Astrocyte (in vitro differentiated cells and primary cell): ENCODE measurements at regions not wholly inside any gene's neighbourhood (a gene's known extent, or its start where the extent isn't known, plus 50 kb on each side); places are given as distances from the start of the nearest gene placed in this dataset.

ENCODE experiments used
- DNase-seq: peaks from one replicate; pipeline ENCODE4 v3.0.0-alpha.2; 2010; ENCODE audit warnings: low read depth
- FAIRE-seq: peaks from 2 replicates; lab custom pipeline; 2011; peaks lifted over from hg19 to GRCh38; lab: Jason Lieb, UNC
- H2AFZ ChIP-seq: 2 replicates; pipeline ENCODE4 v1.6.0; 2012; ENCODE audit warnings: low read depth, low read length, inconsistent platforms
- H3K27ac ChIP-seq: 2 replicates; pipeline ENCODE4 v1.5.1; 2011; ENCODE audit warnings: low read depth, low read length, inconsistent platforms
- H3K27me3 ChIP-seq: 2 replicates; pipeline ENCODE4 v1.6.0; 2011; ENCODE audit warnings: low read length, inconsistent platforms; ENCODE audit not compliant: insufficient read depth
- H3K36me3 ChIP-seq: 2 replicates; pipeline ENCODE4 v1.5.1; 2011; ENCODE audit warnings: low read length, inconsistent platforms; ENCODE audit not compliant: insufficient read depth
- H3K4me1 ChIP-seq: 2 replicates; pipeline ENCODE4 v1.5.1; 2011; ENCODE audit warnings: low read length, inconsistent platforms; ENCODE audit not compliant: insufficient read depth
- H3K4me2 ChIP-seq: 2 replicates; pipeline ENCODE4 v1.6.0; 2012; ENCODE audit warnings: low read length, inconsistent platforms
- H3K4me3 ChIP-seq: 2 replicates; pipeline ENCODE4 v1.5.1; 2011; ENCODE audit warnings: low read depth, mild to moderate bottlenecking, low read length, inconsistent platforms; ENCODE audit not compliant: insufficient read depth
- H3K79me2 ChIP-seq: 2 replicates; pipeline ENCODE4 v1.6.0; 2012; ENCODE audit warnings: mild to moderate bottlenecking, low read length, inconsistent platforms; ENCODE audit not compliant: insufficient read depth
- H3K9ac ChIP-seq: 2 replicates; pipeline ENCODE4 v1.6.0; 2012; ENCODE audit warnings: mild to moderate bottlenecking, low read length, inconsistent platforms
- H3K9me3 ChIP-seq: 2 replicates; pipeline ENCODE4 v1.5.1; 2012; ENCODE audit warnings: low read depth, mild to moderate bottlenecking, low read length, inconsistent platforms; ENCODE audit not compliant: insufficient read depth
- H4K20me1 ChIP-seq: 2 replicates; pipeline ENCODE4 v1.6.0; 2012; ENCODE audit warnings: low read length, inconsistent platforms; ENCODE audit not compliant: insufficient read depth
- H3K27ac Mint-ChIP-seq: one replicate; pipeline ENCODE4 v1.8.0; 2021; ENCODE audit warnings: mild to moderate bottlenecking, mixed read lengths; ENCODE audit not compliant: unreplicated experiment
- H3K27me3 Mint-ChIP-seq: one replicate; pipeline ENCODE4 v1.8.0; 2021; ENCODE audit warnings: low read depth, mixed read lengths; ENCODE audit not compliant: unreplicated experiment
- H3K36me3 Mint-ChIP-seq: one replicate; pipeline ENCODE4 v1.8.0; 2021; ENCODE audit warnings: low read depth, mixed read lengths; ENCODE audit not compliant: unreplicated experiment
- H3K4me1 Mint-ChIP-seq: one replicate; pipeline ENCODE4 v1.8.0; 2021; ENCODE audit warnings: low read depth, mixed read lengths; ENCODE audit not compliant: unreplicated experiment
- H3K4me3 Mint-ChIP-seq: one replicate; pipeline ENCODE4 v1.8.0; 2021; ENCODE audit warnings: mild to moderate bottlenecking, moderate library complexity, mixed read lengths; ENCODE audit not compliant: unreplicated experiment
- H3K9me3 Mint-ChIP-seq: one replicate; pipeline ENCODE4 v1.8.0; 2021; ENCODE audit warnings: mild to moderate bottlenecking, mixed read lengths; ENCODE audit not compliant: unreplicated experiment
- EZH2 ChIP-seq: IDR thresholded peaks from 2 replicates; pipeline ENCODE4 v1.6.1; 2012; ENCODE audit warnings: mild to moderate bottlenecking, low read length, inconsistent platforms; ENCODE audit not compliant: insufficient read depth
- TF ChIP-seq, protein P1 (sequence below): IDR thresholded peaks from 2 replicates; pipeline ENCODE4 v1.5.1; 2011; ENCODE audit warnings: low read depth, mild to moderate bottlenecking, inconsistent platforms, low read length, moderate library complexity; ENCODE audit not compliant: insufficient read depth

DNA sequence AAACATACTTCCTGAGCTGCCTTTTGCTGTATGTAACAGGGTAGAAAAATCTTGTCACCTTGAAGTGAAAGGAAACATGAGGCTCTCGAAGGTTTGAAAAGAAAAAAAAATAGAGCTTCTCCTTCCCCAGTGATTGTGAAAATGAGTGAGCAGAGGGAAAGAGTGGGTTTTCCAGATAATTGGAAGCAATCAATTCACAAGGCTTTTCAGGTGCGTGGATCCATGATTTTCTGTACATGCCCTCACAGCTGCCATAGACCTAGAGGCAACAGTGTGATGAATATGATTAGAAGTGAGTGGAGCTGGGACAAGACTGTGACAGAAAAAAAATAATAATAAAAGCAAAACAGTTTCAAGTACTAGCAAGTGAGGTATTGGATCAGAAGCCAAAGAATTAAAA, 1422.5 kb upstream of the CDH6 start:
- Mint-ChIP-seq H3K4me1 (no peaks in the 10 kb centered on the region), H3K27ac (no peak overlapping the region), H3K9me3 (no peaks in the 10 kb centered on the region), H3K36me3 (no peaks in the 10 kb centered on the region), H3K4me3 (no peak overlapping the region), H3K27me3 (no peaks in the 10 kb centered on the region)
- FAIRE-seq: no peak
- Histone ChIP-seq H3K79me2 (no peaks in the 10 kb centered on the region), H2AFZ (no peak overlapping the region), H3K4me2 (no peak overlapping the region), H3K9me3 (peaks cover 4% of the 10 kb centered on the region), H3K27me3 (no peaks in the 10 kb centered on the region), H3K4me1 (no peaks in the 10 kb centered on the region), H4K20me1 (no peaks in the 10 kb centered on the region), H3K4me3 (no peak overlapping the region), H3K27ac (no peak overlapping the region), H3K9ac (no peak overlapping the region), H3K36me3 (no peaks in the 10 kb centered on the region)
- TF ChIP-seq EZH2: no peak
- TF ChIP-seq, protein P1, sequence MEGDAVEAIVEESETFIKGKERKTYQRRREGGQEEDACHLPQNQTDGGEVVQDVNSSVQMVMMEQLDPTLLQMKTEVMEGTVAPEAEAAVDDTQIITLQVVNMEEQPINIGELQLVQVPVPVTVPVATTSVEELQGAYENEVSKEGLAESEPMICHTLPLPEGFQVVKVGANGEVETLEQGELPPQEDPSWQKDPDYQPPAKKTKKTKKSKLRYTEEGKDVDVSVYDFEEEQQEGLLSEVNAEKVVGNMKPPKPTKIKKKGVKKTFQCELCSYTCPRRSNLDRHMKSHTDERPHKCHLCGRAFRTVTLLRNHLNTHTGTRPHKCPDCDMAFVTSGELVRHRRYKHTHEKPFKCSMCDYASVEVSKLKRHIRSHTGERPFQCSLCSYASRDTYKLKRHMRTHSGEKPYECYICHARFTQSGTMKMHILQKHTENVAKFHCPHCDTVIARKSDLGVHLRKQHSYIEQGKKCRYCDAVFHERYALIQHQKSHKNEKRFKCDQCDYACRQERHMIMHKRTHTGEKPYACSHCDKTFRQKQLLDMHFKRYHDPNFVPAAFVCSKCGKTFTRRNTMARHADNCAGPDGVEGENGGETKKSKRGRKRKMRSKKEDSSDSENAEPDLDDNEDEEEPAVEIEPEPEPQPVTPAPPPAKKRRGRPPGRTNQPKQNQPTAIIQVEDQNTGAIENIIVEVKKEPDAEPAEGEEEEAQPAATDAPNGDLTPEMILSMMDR: no peak
- no peak for DNase-seq

DNA sequence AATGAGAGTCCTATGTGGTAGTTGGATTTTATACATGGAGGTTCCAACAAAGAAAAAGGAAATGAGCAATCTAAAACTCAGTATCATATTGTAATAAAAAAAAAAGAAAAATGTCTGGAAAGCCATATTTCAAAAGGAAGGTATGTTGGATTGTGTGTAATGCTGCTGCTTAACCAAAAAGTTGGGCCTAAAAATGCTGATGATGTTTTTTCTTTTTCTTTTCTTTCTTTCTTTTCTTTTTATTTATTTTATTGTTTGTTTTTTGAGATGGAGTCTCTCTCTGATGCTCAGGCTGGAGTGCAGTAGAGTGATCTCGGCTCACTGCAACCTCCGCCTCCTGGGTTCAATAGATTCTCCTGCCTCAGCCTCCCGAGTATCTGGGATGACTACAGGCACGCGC, 1424.0 kb upstream of the CDH6 start:
- H3K79me2 ChIP-seq: no peaks in the 10 kb centered on the region
- FAIRE-seq (no peak), DNase-seq (no peak)
- no peaks in the 10 kb centered on the region for H3K4me1 ChIP-seq
- no peaks in the 10 kb centered on the region for H3K27me3 ChIP-seq
- H3K4me3 ChIP-seq: no peak overlapping the region
- H3K4me1 Mint-ChIP-seq: no peaks in the 10 kb centered on the region
- H4K20me1 ChIP-seq: no peaks in the 10 kb centered on the region
- H3K4me2 ChIP-seq: no peak overlapping the region
- H2AFZ ChIP-seq: no peak overlapping the region
- no peaks in the 10 kb centered on the region for H3K9me3 Mint-ChIP-seq
- no peak overlapping the region for H3K27ac ChIP-seq
- peaks cover 4% of the 10 kb centered on the region for H3K9me3 ChIP-seq
- no peak overlapping the region for H3K9ac ChIP-seq
- no peaks in the 10 kb centered on the region for H3K36me3 Mint-ChIP-seq
- TF ChIP-seq, protein P1: no peak
- TF ChIP-seq EZH2: no peak
- H3K36me3 ChIP-seq: no peaks in the 10 kb centered on the region
- no peaks in the 10 kb centered on the region for H3K27me3 Mint-ChIP-seq
- H3K4me3 Mint-ChIP-seq: no peak overlapping the region
- no peak overlapping the region for H3K27ac Mint-ChIP-seq

DNA sequence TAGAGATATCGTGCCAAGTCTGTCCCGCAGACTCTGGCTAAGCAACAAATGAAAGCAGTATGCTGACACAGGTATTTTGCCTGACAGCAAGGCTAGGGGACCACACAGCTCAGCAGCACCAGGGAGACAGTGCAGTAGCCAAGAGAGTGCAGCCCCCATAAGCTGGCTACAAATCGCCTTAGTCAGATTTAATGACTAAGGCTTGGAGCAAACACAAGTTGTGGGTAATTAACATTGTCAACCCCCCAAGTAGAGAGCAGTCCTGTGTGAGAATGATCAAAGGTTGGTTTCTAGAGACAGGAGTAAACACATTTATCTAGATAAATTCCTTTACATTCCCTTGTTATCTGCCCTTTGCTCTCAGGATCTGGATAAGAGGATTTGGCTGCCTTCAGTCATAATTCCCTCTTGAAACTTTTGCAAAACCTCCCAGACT, 1434.5 kb upstream of the CDH6 start:
- Histone ChIP-seq H3K9ac (no peak overlapping the region), H3K79me2 (no peaks in the 10 kb centered on the region), H3K4me1 (no peaks in the 10 kb centered on the region), H3K27me3 (no peaks in the 10 kb centered on the region), H3K9me3 (peaks cover 7% of the 10 kb centered on the region), H3K4me3 (no peak overlapping the region), H4K20me1 (no peaks in the 10 kb centered on the region), H2AFZ (no peak overlapping the region), H3K36me3 (no peaks in the 10 kb centered on the region), H3K27ac (no peak overlapping the region), H3K4me2 (no peak overlapping the region)
- Mint-ChIP-seq H3K27me3 (no peaks in the 10 kb centered on the region), H3K36me3 (no peaks in the 10 kb centered on the region), H3K4me3 (no peak overlapping the region), H3K9me3 (peaks cover 5% of the 10 kb centered on the region), H3K4me1 (peaks cover 3% of the 10 kb centered on the region), H3K27ac (no peak overlapping the region)
- TF ChIP-seq EZH2: no peak
- TF ChIP-seq, protein P1: no peak
- DNase-seq: no peak
- FAIRE-seq: no peak
